Endothelial cell (in vitro differentiated cells): ENCODE measurements at regions not wholly inside any gene's neighbourhood (a gene's known extent, or its start where the extent isn't known, plus 50 kb on each side); places are given as distances from the start of the nearest gene placed in this dataset.

ENCODE experiments used
- DNase-seq: peaks from one replicate; pipeline ENCODE4 v3.0.0; 2021; ENCODE audit warnings: low spot score
- H3K27ac Mint-ChIP-seq: one replicate; pipeline ENCODE4 v1.8.0; 2021; ENCODE audit warnings: mixed read lengths, inconsistent platforms; ENCODE audit not compliant: unreplicated experiment
- H3K27me3 Mint-ChIP-seq: one replicate; pipeline ENCODE4 v1.8.0; 2021; ENCODE audit warnings: mild to moderate bottlenecking, moderate library complexity, mixed read lengths, inconsistent platforms; ENCODE audit not compliant: unreplicated experiment
- H3K36me3 Mint-ChIP-seq: one replicate; pipeline ENCODE4 v1.8.0; 2021; ENCODE audit warnings: mild to moderate bottlenecking, low read depth, mixed read lengths, inconsistent platforms; ENCODE audit not compliant: unreplicated experiment
- H3K4me1 Mint-ChIP-seq: one replicate; pipeline ENCODE4 v1.8.0; 2021; ENCODE audit warnings: mild to moderate bottlenecking, mixed read lengths, inconsistent platforms; ENCODE audit not compliant: unreplicated experiment
- H3K4me3 Mint-ChIP-seq: one replicate; pipeline ENCODE4 v1.8.0; 2021; ENCODE audit warnings: mild to moderate bottlenecking, mixed read lengths, inconsistent platforms; ENCODE audit not compliant: unreplicated experiment
- H3K9me3 Mint-ChIP-seq: one replicate; pipeline ENCODE4 v1.8.0; 2021; ENCODE audit warnings: mixed read lengths, inconsistent platforms; ENCODE audit not compliant: unreplicated experiment
- CTCF ChIP-seq: fragments of 200-600 bp; sonication (generic); IDR thresholded peaks from one replicate; pipeline ENCODE4 v1.5.0; 2021; ENCODE audit warnings: antibody characterized with exemption; ENCODE audit not compliant: unreplicated experiment

GRCh38 chr13:103190841-103191240 lies 124.6 kb upstream of the SLC10A2 start:
- Mint-ChIP-seq H3K27ac (no peak overlapping the region), H3K4me1 (no peaks in the 10 kb centered on the region), H3K27me3 (no peaks in the 10 kb centered on the region), H3K9me3 (no peaks in the 10 kb centered on the region), H3K4me3 (no peak overlapping the region), H3K36me3 (no peaks in the 10 kb centered on the region)
- no peak for TF ChIP-seq CTCF
- DNase-seq = no peak

GRCh38 chr13:103188713-103189326 lies 122.6 kb upstream of the SLC10A2 start:
- H3K27ac Mint-ChIP-seq = no peak overlapping the region
- no peaks in the 10 kb centered on the region for H3K36me3 Mint-ChIP-seq
- no peaks in the 10 kb centered on the region for H3K9me3 Mint-ChIP-seq
- H3K4me1 Mint-ChIP-seq = no peaks in the 10 kb centered on the region
- peak; percentile 71 for TF ChIP-seq CTCF
- H3K4me3 Mint-ChIP-seq = no peak overlapping the region
- H3K27me3 Mint-ChIP-seq = no peaks in the 10 kb centered on the region
- DNase-seq = no peak

- H3K27ac Mint-ChIP-seq = no peak overlapping the region
- H3K27me3 Mint-ChIP-seq = no peaks in the 10 kb centered on the region
- DNase-seq = no peak
- H3K4me3 Mint-ChIP-seq = no peak overlapping the region
- TF ChIP-seq CTCF = no peak
- no peaks in the 10 kb centered on the region for H3K9me3 Mint-ChIP-seq
- H3K36me3 Mint-ChIP-seq = no peaks in the 10 kb centered on the region
- no peaks in the 10 kb centered on the region for H3K4me1 Mint-ChIP-seq
Measured at GRCh38 chr13:103187721-103188156, 121.5 kb upstream of the SLC10A2 start.

GRCh38 chr13:103184413-103184812 lies 118.2 kb upstream of the SLC10A2 start:
- no peaks in the 10 kb centered on the region for H3K36me3 Mint-ChIP-seq
- no peak for TF ChIP-seq CTCF
- H3K27ac Mint-ChIP-seq = no peak overlapping the region
- no peaks in the 10 kb centered on the region for H3K27me3 Mint-ChIP-seq
- no peak for DNase-seq
- no peak overlapping the region for H3K4me3 Mint-ChIP-seq
- no peaks in the 10 kb centered on the region for H3K4me1 Mint-ChIP-seq
- no peaks in the 10 kb centered on the region for H3K9me3 Mint-ChIP-seq

- Mint-ChIP-seq H3K4me3 (no peak overlapping the region), H3K36me3 (no peaks in the 10 kb centered on the region), H3K27ac (no peak overlapping the region), H3K9me3 (no peaks in the 10 kb centered on the region), H3K27me3 (no peaks in the 10 kb centered on the region), H3K4me1 (no peaks in the 10 kb centered on the region)
- no peak for DNase-seq
- TF ChIP-seq CTCF = no peak
Measured at GRCh38 chr13:103178986-103179943, 113.0 kb upstream of the SLC10A2 start.
